ENCODE measurements at regions not wholly inside any gene's neighbourhood (a gene's known extent, or its start where the extent isn't known, plus 50 kb on each side); places are given as distances from the start of the nearest gene placed in this dataset.

DNA sequence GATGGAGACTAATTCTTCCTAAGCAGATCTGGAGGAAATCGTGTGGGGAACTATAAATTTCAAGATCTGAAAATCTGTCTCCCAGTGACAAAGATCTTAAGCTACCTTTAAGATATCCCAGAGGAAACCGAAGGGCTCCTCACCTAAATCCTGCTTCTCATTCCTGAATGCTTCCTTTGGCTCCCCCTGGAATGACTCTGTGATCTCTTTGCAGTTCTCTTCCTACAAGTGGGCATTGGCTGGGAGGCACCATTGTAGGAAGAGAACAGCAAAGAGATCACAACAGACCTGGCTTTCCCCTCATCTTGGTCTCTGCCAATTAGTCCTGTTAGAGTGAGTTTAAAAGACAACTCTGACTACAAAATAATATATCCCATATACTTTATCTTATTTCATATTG, 70.0 kb upstream of the KCNH7 start:
- TF ChIP-seq, protein P1, sequence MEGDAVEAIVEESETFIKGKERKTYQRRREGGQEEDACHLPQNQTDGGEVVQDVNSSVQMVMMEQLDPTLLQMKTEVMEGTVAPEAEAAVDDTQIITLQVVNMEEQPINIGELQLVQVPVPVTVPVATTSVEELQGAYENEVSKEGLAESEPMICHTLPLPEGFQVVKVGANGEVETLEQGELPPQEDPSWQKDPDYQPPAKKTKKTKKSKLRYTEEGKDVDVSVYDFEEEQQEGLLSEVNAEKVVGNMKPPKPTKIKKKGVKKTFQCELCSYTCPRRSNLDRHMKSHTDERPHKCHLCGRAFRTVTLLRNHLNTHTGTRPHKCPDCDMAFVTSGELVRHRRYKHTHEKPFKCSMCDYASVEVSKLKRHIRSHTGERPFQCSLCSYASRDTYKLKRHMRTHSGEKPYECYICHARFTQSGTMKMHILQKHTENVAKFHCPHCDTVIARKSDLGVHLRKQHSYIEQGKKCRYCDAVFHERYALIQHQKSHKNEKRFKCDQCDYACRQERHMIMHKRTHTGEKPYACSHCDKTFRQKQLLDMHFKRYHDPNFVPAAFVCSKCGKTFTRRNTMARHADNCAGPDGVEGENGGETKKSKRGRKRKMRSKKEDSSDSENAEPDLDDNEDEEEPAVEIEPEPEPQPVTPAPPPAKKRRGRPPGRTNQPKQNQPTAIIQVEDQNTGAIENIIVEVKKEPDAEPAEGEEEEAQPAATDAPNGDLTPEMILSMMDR (IDR thresholded peaks at IDR 0.05; ENCODE audit: low read depth, low read length): no peak
- DNase-seq (ENCODE audit: extremely low read depth, low read depth): no peak

DNA sequence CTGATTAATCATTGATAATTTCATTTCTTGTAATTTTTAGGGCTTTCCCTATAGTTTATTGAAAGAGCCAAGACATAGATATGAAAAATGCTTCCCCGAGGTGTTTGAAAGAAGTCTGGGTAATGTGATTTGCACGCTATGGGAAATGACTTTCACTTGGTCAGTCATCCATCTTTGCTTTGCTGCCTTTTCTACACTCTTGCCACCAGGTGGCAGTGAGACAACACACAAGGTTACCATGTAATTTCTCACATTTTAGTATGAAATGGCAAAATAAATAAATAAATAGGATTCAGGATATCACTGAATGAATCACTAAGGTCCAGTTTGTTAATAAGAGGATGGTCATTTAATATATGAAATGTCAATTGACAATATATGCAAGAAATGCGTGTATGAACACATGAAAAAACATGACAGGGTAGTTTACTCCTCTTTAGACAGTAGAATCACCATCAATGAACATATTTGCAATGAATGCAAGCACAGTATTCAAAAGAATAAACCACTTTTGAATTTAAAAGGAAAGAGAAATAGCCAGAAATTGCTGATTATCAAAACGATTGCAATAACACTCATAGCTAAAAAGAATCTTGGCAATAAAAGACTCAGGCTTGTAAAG, 52.2 kb upstream of the KCNH7 start:
- TF ChIP-seq, protein P1 (IDR thresholded peaks at IDR 0.05; ENCODE audit: low read depth, low read length): peak; percentile 62
- no peak for DNase-seq (ENCODE audit: extremely low read depth, low read depth)

DNA sequence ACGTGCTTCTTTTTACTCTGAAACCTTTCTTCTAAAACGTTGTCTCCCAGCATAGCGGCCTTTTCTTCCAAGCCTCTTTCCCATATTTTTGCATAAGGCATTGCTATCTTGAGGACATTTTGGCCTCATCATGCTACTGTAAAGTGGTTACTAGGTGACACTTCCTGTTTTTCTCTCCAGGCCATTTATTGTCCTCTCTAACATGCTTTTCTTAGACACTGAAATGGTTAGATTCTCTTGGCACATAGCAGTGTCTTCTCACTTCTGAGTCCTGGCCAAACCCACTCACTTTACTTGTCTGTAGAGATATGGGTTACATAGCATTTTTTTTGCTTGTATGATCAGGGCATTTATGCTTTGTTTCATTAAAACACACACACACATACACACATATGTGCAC, 50.1 kb upstream of the KCNH7 start:
- TF ChIP-seq, protein P1 (IDR thresholded peaks at IDR 0.05; ENCODE audit: low read depth, low read length): no peak
- DNase-seq (ENCODE audit: extremely low read depth, low read depth): no peak
